ENCODE measurements at regions not wholly inside any gene's neighbourhood (a gene's known extent, or its start where the extent isn't known, plus 50 kb on each side); places are given as distances from the start of the nearest gene placed in this dataset.
"Not testable (repeated sequence)": the region's sequence is repeated elsewhere in the genome, so short reads cannot be mapped to it uniquely, and the experiment has no call there.

GRCh38 chr3:15934389-15935195 lies 136.8 kb upstream of the ANKRD28 start:
- H3K9me3 Mint-ChIP-seq (ENCODE audit: unreplicated experiment), result no peaks in the 10 kb centered on the region
- H3K4me1 Mint-ChIP-seq (ENCODE audit: unreplicated experiment), result no peaks in the 10 kb centered on the region
- DNase-seq (ENCODE audit: extremely low spot score, unreplicated experiment), result no peak
- TF ChIP-seq CTCF (IDR thresholded peaks at IDR 0.05), result no peak
- H3K4me3 Mint-ChIP-seq (ENCODE audit: unreplicated experiment), result no peak overlapping the region
- peaks cover 1% of the 10 kb centered on the region for H3K27me3 Mint-ChIP-seq (ENCODE audit: unreplicated experiment)
- no peaks in the 10 kb centered on the region for H3K36me3 Mint-ChIP-seq (ENCODE audit: unreplicated experiment)
- H3K27ac Mint-ChIP-seq (ENCODE audit: unreplicated experiment), result no peak overlapping the region

GRCh38 chr3:15936312-15936711 lies 138.5 kb upstream of the ANKRD28 start:
- Mint-ChIP-seq H3K27me3 (ENCODE audit: unreplicated experiment) (peaks cover 7% of the 10 kb centered on the region), H3K27ac (ENCODE audit: unreplicated experiment) (no peak overlapping the region), H3K4me1 (ENCODE audit: unreplicated experiment) (no peaks in the 10 kb centered on the region), H3K36me3 (ENCODE audit: unreplicated experiment) (no peaks in the 10 kb centered on the region), H3K4me3 (ENCODE audit: unreplicated experiment) (no peak overlapping the region), H3K9me3 (ENCODE audit: unreplicated experiment) (no peaks in the 10 kb centered on the region)
- no peak for DNase-seq (ENCODE audit: extremely low spot score, unreplicated experiment)
- TF ChIP-seq CTCF (IDR thresholded peaks at IDR 0.05), result no peak

- Mint-ChIP-seq H3K36me3 (ENCODE audit: unreplicated experiment) (no peaks in the 10 kb centered on the region), H3K27me3 (ENCODE audit: unreplicated experiment) (peaks cover 17% of the 10 kb centered on the region), H3K4me3 (ENCODE audit: unreplicated experiment) (no peak overlapping the region), H3K9me3 (ENCODE audit: unreplicated experiment) (peaks cover 7% of the 10 kb centered on the region), H3K27ac (ENCODE audit: unreplicated experiment) (no peak overlapping the region), H3K4me1 (ENCODE audit: unreplicated experiment) (no peaks in the 10 kb centered on the region)
- TF ChIP-seq CTCF (IDR thresholded peaks at IDR 0.05), result no peak
- DNase-seq (ENCODE audit: extremely low spot score, unreplicated experiment), result no peak
Measured at GRCh38 chr3:15940641-15941040, 142.9 kb upstream of the ANKRD28 start.

GRCh38 chr3:15941457-15941856 lies 143.7 kb upstream of the ANKRD28 start:
- H3K27ac Mint-ChIP-seq (ENCODE audit: unreplicated experiment); H3K4me3 Mint-ChIP-seq (ENCODE audit: unreplicated experiment); H3K9me3 Mint-ChIP-seq (ENCODE audit: unreplicated experiment); DNase-seq (ENCODE audit: extremely low spot score, unreplicated experiment); H3K36me3 Mint-ChIP-seq (ENCODE audit: unreplicated experiment); H3K4me1 Mint-ChIP-seq (ENCODE audit: unreplicated experiment): not testable (repeated sequence)
- peaks cover 17% of the 10 kb centered on the region for H3K27me3 Mint-ChIP-seq (ENCODE audit: unreplicated experiment)

- DNase-seq (ENCODE audit: extremely low spot score, unreplicated experiment), result no peak
- H3K4me3 Mint-ChIP-seq (ENCODE audit: unreplicated experiment), result no peak overlapping the region
- H3K4me1 Mint-ChIP-seq (ENCODE audit: unreplicated experiment), result no peaks in the 10 kb centered on the region
- TF ChIP-seq CTCF (IDR thresholded peaks at IDR 0.05), result no peak
- H3K9me3 Mint-ChIP-seq (ENCODE audit: unreplicated experiment), result peaks cover 7% of the 10 kb centered on the region
- peaks cover 19% of the 10 kb centered on the region for H3K27me3 Mint-ChIP-seq (ENCODE audit: unreplicated experiment)
- H3K36me3 Mint-ChIP-seq (ENCODE audit: unreplicated experiment), result no peaks in the 10 kb centered on the region
- no peak overlapping the region for H3K27ac Mint-ChIP-seq (ENCODE audit: unreplicated experiment)
Measured at GRCh38 chr3:15941958-15942357, 144.2 kb upstream of the ANKRD28 start.
